ENCODE measurements at regions not wholly inside any gene's neighbourhood (a gene's known extent, or its start where the extent isn't known, plus 50 kb on each side); places are given as distances from the start of the nearest gene placed in this dataset.

GRCh38 chr11:96469776-96470175 lies 80.0 kb downstream of the JRKL start (continued):
- TF ChIP-seq SRF (CRISPR knock-in tag; IDR thresholded peaks at IDR 0.05) (no peak), CGGBP1 (CRISPR knock-in tag; IDR thresholded peaks at IDR 0.05) (no peak), POLR3A (IDR thresholded peaks at IDR 0.05; ENCODE audit: borderline replicate concordance, extremely low read depth, insufficient read depth, insufficient read length) (no peak), MAFK (IDR thresholded peaks at IDR 0.05; ENCODE audit: low read length) (no peak), NUFIP1 (IDR thresholded peaks at IDR 0.05; ENCODE audit: partially characterized antibody) (no peak), CAMTA2 (CRISPR knock-in tag; conservative IDR thresholded peaks at IDR 0.05) (no peak), TEAD4 (IDR thresholded peaks at IDR 0.05; ENCODE audit: low read length) (no peak), TEAD4 (CRISPR knock-in tag; IDR thresholded peaks at IDR 0.05; ENCODE audit: borderline replicate concordance) (no peak), MEF2A (IDR thresholded peaks at IDR 0.05; ENCODE audit: control insufficient read depth, low read depth, low read length) (no peak), ZC3H8 (IDR thresholded peaks at IDR 0.05) (no peak), ELF4 (CRISPR knock-in tag; IDR thresholded peaks at IDR 0.05) (no peak)
- TF ChIP-seq, protein P1, sequence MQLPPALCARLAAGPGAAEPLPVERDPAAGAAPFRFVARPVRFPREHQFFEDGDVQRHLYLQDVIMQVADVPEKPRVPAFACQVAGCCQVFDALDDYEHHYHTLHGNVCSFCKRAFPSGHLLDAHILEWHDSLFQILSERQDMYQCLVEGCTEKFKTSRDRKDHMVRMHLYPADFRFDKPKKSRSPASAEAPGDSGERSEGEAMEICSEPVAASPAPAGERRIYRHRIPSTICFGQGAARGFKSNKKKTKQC (CRISPR knock-in tag; IDR thresholded peaks at IDR 0.05): no peak

DNA sequence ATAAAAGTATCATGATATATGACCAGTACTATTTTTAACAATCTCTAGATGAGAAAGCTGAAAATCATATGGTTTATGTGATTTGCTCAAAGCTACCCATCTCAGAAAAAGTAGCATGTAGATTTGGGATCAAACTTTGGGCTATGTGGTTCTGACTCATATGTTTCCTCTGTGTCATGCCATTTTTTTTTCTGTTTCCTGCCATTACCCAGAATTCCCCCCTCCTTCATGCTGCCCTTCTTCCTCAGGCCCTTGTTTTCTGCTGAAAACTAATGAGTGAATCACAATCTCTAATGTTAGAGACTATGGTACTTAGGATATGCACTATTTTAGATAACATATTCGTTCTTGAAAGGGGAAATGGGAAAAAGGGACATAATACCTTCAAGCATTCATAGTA lies 80.7 kb downstream of the JRKL start:
- DNase-seq (ENCODE audit: extremely low read depth in 1 of 4, low spot score in 3 of 4): no peak
- H3K4me1 ChIP-seq (replicated peaks in 1 of 2; ENCODE audit: control insufficient read depth in 2 of 2, insufficient read depth in 2 of 2, low read length in 2 of 2): peaks cover 0 to 3% of the 10 kb centered on the region in 2 experiments; a peak in 1 of 5 replicates
- WGBS (ENCODE audit: insufficient coverage, low coverage, missing lambda C conversion rate): 20% methylated on average over 1 of the region's 1 CpG
- no peak for ATAC-seq
- no peak overlapping the region for H3K27ac ChIP-seq (ENCODE audit: extremely low read depth, low read depth, low read length)
- TF ChIP-seq FOSL1 (tag; conservative IDR thresholded peaks at IDR 0.05): 0 out of 2 replicates have a peak, but pooled peaks have one; percentile 21
- TF ChIP-seq ZNF274 (IDR thresholded peaks at IDR 0.05; ENCODE audit: borderline replicate concordance, low read depth, low read length): no peak
- 0 out of 2 replicates have a peak, but pooled peaks have one; percentile 25 for TF ChIP-seq ZNF384 (IDR thresholded peaks at IDR 0.05; ENCODE audit: low read depth, low read length)
- POLR2A ChIA-PET: interaction anchor here (1.2 kb wide), 1 partner anchor 13 kb away, joined by 3 read pairs; no protein-coding TSS in a partner anchor
- H2AFZ ChIP-seq (ENCODE audit: low read depth, low read length): no peak overlapping the region
- CTCF ChIA-PET (ENCODE audit: low intra/inter-chr PET ratio): no interaction called here
- H3K4me2 ChIP-seq (ENCODE audit: insufficient read depth, low read length): no peak overlapping the region
- no peaks in the 10 kb centered on the region for H3K9me1 ChIP-seq (ENCODE audit: control insufficient read depth, insufficient read depth, low read length)
- no peak for FAIRE-seq
- intact Hi-C loops (cut with micrococcal nuclease): no loop called here
- in situ Hi-C loops (cut with MboI): loop anchor here (25.0 kb wide), 1 partner anchor 817 kb away; no protein-coding TSS in a partner anchor
- H3K79me2 ChIP-seq (ENCODE audit: control insufficient read depth, insufficient read depth, low read length): no peaks in the 10 kb centered on the region
- H3K27me3 ChIP-seq (ENCODE audit: control insufficient read depth in 2 of 2, insufficient read depth in 2 of 2, low read length in 2 of 2): no peaks in the 10 kb centered on the region
- H3K9ac ChIP-seq (ENCODE audit: insufficient read depth in 1 of 2, low read depth in 2 of 2, low read length in 2 of 2): no peak overlapping the region
- H3K9me3 ChIP-seq (replicated peaks; ENCODE audit: control insufficient read depth, insufficient read depth, low read depth, low read length): peaks cover 6% of the 10 kb centered on the region
- no peaks in the 10 kb centered on the region for H3K36me3 ChIP-seq (ENCODE audit: control insufficient read depth, insufficient read depth, low read length)
- BruUV-seq (replicated peaks): no TSS peak
- no peak overlapping the region for H3K4me3 ChIP-seq
- H4K20me1 ChIP-seq (replicated peaks; ENCODE audit: control insufficient read depth, insufficient read depth, low read length): no peaks in the 10 kb centered on the region

Data from K562 (cell line).